ENCODE measurements at regions not wholly inside any gene's neighbourhood (a gene's known extent, or its start where the extent isn't known, plus 50 kb on each side); places are given as distances from the start of the nearest gene placed in this dataset.

GRCh38 chr2:136242100-136242499, 124.2 kb upstream of the CXCR4 start:
- H3K27me3 Mint-ChIP-seq (ENCODE audit: low read depth): no peaks in the 10 kb centered on the region
- no peaks in the 10 kb centered on the region for H3K36me3 Mint-ChIP-seq
- DNase-seq (ENCODE audit: low spot score in 2 of 2, unreplicated experiment in 2 of 2): no peak
- TF ChIP-seq CTCF (IDR thresholded peaks at IDR 0.05; ENCODE audit: unreplicated experiment): no peak
- no peak overlapping the region for H3K27ac Mint-ChIP-seq
- peaks cover 2% of the 10 kb centered on the region for H3K4me1 Mint-ChIP-seq
- H3K4me3 Mint-ChIP-seq: no peak overlapping the region
- no peaks in the 10 kb centered on the region for H3K9me3 Mint-ChIP-seq

DNA sequence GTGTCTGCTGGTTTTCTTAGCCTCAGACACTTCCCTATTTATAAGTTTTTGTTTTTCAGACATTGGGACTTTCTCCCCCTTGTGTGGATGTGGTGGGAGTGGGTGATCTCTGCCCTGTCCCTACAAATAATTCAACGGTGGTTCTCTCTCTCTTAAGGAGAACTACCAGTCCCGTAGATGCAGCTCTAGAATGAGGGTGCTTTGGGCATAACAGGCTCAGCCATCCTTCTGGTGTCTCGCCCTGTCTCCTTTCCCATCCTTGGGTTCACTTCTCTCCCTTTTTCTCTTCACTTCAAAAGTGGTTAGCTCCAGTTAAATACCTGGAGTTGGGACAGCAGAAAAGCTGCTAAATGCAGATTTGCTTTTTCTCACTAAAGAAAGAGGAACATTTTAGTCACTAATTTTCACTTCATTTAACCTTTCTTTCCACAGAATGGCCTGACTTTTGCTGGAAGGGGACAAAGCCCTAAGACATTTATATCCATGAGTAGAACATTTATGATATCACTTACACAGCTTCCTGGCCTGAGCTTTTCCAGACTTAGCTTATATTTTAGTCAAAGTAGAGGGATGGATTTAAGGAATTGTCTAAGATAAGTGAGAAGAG, 121.2 kb upstream of the CXCR4 start:
- Mint-ChIP-seq H3K9me3 (no peaks in the 10 kb centered on the region), H3K4me3 (no peak overlapping the region), H3K36me3 (no peaks in the 10 kb centered on the region), H3K4me1 (peaks cover 2% of the 10 kb centered on the region), H3K27ac (no peak overlapping the region), H3K27me3 (ENCODE audit: low read depth) (no peaks in the 10 kb centered on the region)
- no peak for TF ChIP-seq CTCF (IDR thresholded peaks at IDR 0.05; ENCODE audit: unreplicated experiment)
- no peak for DNase-seq (ENCODE audit: low spot score in 2 of 2, unreplicated experiment in 2 of 2)

- no peak overlapping the region for H3K27ac Mint-ChIP-seq
- peaks cover 2% of the 10 kb centered on the region for H3K4me1 Mint-ChIP-seq
- no peaks in the 10 kb centered on the region for H3K36me3 Mint-ChIP-seq
- H3K9me3 Mint-ChIP-seq: no peaks in the 10 kb centered on the region
- no peaks in the 10 kb centered on the region for H3K27me3 Mint-ChIP-seq (ENCODE audit: low read depth)
- DNase-seq (ENCODE audit: low spot score in 2 of 2, unreplicated experiment in 2 of 2): no peak
- H3K4me3 Mint-ChIP-seq: no peak overlapping the region
- TF ChIP-seq CTCF (IDR thresholded peaks at IDR 0.05; ENCODE audit: unreplicated experiment): no peak
Observed at GRCh38 chr2:136238286-136239078, 120.5 kb upstream of the CXCR4 start.

GRCh38 chr2:136236019-136236418, 118.1 kb upstream of the CXCR4 start:
- Mint-ChIP-seq H3K4me1 (peaks cover 4% of the 10 kb centered on the region), H3K36me3 (no peaks in the 10 kb centered on the region), H3K27me3 (ENCODE audit: low read depth) (peaks cover 10% of the 10 kb centered on the region), H3K9me3 (no peaks in the 10 kb centered on the region), H3K27ac (no peak overlapping the region), H3K4me3 (no peak overlapping the region)
- no peak for TF ChIP-seq CTCF (IDR thresholded peaks at IDR 0.05; ENCODE audit: unreplicated experiment)
- no peak for DNase-seq (ENCODE audit: low spot score in 2 of 2, unreplicated experiment in 2 of 2)

DNA sequence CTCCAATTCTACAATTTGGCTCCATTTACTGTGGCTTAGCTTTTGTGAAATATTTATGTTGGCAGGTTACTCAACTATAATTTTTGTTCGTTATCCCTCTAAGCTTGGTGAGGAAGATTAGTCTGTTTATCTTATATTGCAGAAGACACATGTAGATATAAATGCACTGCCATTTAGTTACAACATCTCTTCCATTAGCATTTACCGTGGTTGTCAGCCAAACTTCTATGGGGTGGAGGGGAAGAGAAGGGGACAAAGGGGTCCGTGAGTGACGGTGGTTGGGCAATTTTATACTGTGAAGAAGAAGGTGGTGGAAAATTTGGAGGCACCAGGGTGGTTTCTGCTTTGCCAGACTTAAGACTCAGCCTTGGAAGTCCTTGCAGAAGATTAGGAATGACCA, 117.6 kb upstream of the CXCR4 start:
- Mint-ChIP-seq H3K27me3 (ENCODE audit: low read depth) (peaks cover 14% of the 10 kb centered on the region), H3K4me3 (no peak overlapping the region), H3K27ac (no peak overlapping the region), H3K9me3 (no peaks in the 10 kb centered on the region), H3K36me3 (no peaks in the 10 kb centered on the region), H3K4me1 (peaks cover 4% of the 10 kb centered on the region)
- no peak for TF ChIP-seq CTCF (IDR thresholded peaks at IDR 0.05; ENCODE audit: unreplicated experiment)
- DNase-seq (ENCODE audit: low spot score in 2 of 2, unreplicated experiment in 2 of 2): no peak

All from mesothelial cell of epicardium (in vitro differentiated cells).